Upper lobe of right lung (tissue), 1 donor: ENCODE measurements at regions not wholly inside any gene's neighbourhood (a gene's known extent, or its start where the extent isn't known, plus 50 kb on each side); places are given as distances from the start of the nearest gene placed in this dataset.

Source experiments
- ATAC-seq: fragments of 200-7000 bp; cut with Tn5 transposase; one replicate; pipeline ENCODE4 v1.9.1; 2020; ENCODE audit warnings: mild to moderate bottlenecking, moderate library complexity
- DNase-seq: peaks from one replicate; pipeline ENCODE4 v3.0.0-alpha.2; 2020
- H3K27ac ChIP-seq: fragments of 200-600 bp; one replicate; pipeline ENCODE4 v1.8.0; 2022
- H3K27me3 ChIP-seq: fragments of 200-600 bp; one replicate; pipeline ENCODE4 v1.8.0; 2022; ENCODE audit warnings: mild to moderate bottlenecking
- H3K36me3 ChIP-seq: fragments of 200-600 bp; one replicate; pipeline ENCODE4 v1.8.0; 2022
- H3K4me1 ChIP-seq: fragments of 200-600 bp; one replicate; pipeline ENCODE4 v1.8.0; 2022
- H3K4me3 ChIP-seq: fragments of 200-600 bp; one replicate; pipeline ENCODE4 v1.8.0; 2022; ENCODE audit warnings: mild to moderate bottlenecking
- H3K9me3 ChIP-seq: fragments of 200-600 bp; one replicate; pipeline ENCODE4 v1.8.0; 2022
- CTCF ChIP-seq: fragments of 200-600 bp; IDR thresholded peaks from one replicate; pipeline ENCODE4 v1.8.0; 2022; ENCODE audit warnings: antibody characterized with exemption
- intact Hi-C: fragments of 100-400 bp; cut with DNase I; formaldehyde crosslinking; loops from one replicate; pipeline ENCODE4 v1.11.0; 2022
- donor health status: DM: no; HTN: yes; CAD: no; lungs with severe emphysema.

DNA sequence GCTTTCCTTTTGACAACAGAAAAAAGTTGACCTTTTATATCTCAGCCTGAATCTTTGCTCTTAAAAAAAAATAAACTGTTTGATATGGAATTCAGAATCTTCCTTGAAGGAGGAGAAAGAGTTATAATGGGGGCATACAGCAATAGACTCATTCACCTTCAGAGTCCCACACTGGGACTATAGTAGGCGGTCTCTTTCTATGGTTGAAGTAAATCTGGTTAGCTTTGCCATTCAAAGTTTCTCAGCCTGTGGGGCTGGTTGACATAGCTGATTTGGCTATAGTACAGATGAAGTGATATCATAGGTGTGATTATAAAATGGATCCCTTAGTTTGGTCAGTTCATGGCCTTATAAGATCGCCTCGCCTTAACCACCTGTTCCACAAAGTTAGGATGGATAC lies 156.2 kb downstream of the SH2D1A start:
- intact Hi-C loops, result no loop called here

GRCh38 chrX:124504111-124504983 lies 158.0 kb downstream of the SH2D1A start:
- intact Hi-C loops, result no loop called here
- ATAC-seq, result no peak
- TF ChIP-seq CTCF, result no peak

More for the DNA sequence above, 156.2 kb downstream of the SH2D1A start:
- no peak for TF ChIP-seq CTCF
- ATAC-seq (no peak), DNase-seq (no peak)
- H3K36me3 ChIP-seq, result no peaks in the 10 kb centered on the region
- no peak overlapping the region for H3K27ac ChIP-seq
- H3K27me3 ChIP-seq, result no peaks in the 10 kb centered on the region
- H3K9me3 ChIP-seq, result no peaks in the 10 kb centered on the region
- no peaks in the 10 kb centered on the region for H3K4me1 ChIP-seq
- no peak overlapping the region for H3K4me3 ChIP-seq

GRCh38 chrX:124506066-124506465 lies 159.7 kb downstream of the SH2D1A start:
- Histone ChIP-seq H3K4me3 (no peak overlapping the region), H3K4me1 (no peaks in the 10 kb centered on the region), H3K27ac (no peak overlapping the region), H3K9me3 (no peaks in the 10 kb centered on the region), H3K27me3 (no peaks in the 10 kb centered on the region), H3K36me3 (no peaks in the 10 kb centered on the region)
- TF ChIP-seq CTCF, result no peak
- intact Hi-C loops, result no loop called here
- DNase-seq (no peak), ATAC-seq (no peak)

More at GRCh38 chrX:124504111-124504983, 158.0 kb downstream of the SH2D1A start:
- Histone ChIP-seq H3K36me3 (no peaks in the 10 kb centered on the region), H3K9me3 (no peaks in the 10 kb centered on the region), H3K4me3 (no peak overlapping the region), H3K4me1 (no peaks in the 10 kb centered on the region), H3K27ac (no peak overlapping the region), H3K27me3 (no peaks in the 10 kb centered on the region)
- no peak for DNase-seq

- H3K4me3 ChIP-seq, result no peak overlapping the region
- H3K27ac ChIP-seq, result no peak overlapping the region
- TF ChIP-seq CTCF, result no peak
- H3K4me1 ChIP-seq, result no peaks in the 10 kb centered on the region
- no peak for ATAC-seq
- no peaks in the 10 kb centered on the region for H3K36me3 ChIP-seq
- no peaks in the 10 kb centered on the region for H3K9me3 ChIP-seq
- no peak for DNase-seq
- H3K27me3 ChIP-seq, result no peaks in the 10 kb centered on the region
- intact Hi-C loops, result no loop called here
Measured at GRCh38 chrX:124507246-124507645, 160.9 kb downstream of the SH2D1A start.

DNA sequence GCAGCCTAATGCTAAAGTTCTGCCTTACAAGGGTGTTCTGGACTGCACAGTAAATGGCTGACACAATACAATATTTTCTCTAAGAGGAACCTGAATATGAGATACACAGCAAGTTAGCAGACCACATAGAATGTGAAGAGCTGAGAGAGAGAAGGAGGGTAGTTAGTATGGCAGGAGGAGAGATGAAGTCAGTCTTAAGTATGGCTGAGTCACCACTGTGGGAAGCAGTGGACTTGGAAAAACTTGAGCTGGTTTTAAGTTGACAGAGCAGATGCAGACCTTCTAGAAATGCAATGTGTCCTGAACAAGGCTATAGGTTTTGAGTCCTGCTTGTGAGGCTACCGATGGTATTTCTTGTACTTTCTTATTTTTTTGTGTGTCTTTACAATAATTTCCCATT lies 172.5 kb downstream of the SH2D1A start:
- Histone ChIP-seq H3K36me3 (no peaks in the 10 kb centered on the region), H3K27ac (no peak overlapping the region), H3K9me3 (no peaks in the 10 kb centered on the region), H3K27me3 (no peaks in the 10 kb centered on the region), H3K4me3 (no peak overlapping the region), H3K4me1 (no peaks in the 10 kb centered on the region)
- ATAC-seq, result no peak
- intact Hi-C loops, result no loop called here
- TF ChIP-seq CTCF, result no peak
- DNase-seq, result no peak
